Cardiac fibroblast (primary cell): ENCODE measurements at regions not wholly inside any gene's neighbourhood (a gene's known extent, or its start where the extent isn't known, plus 50 kb on each side); places are given as distances from the start of the nearest gene placed in this dataset.
"Not testable (repeated sequence)": the region's sequence is repeated elsewhere in the genome, so short reads cannot be mapped to it uniquely, and the experiment has no call there.

ENCODE experiments used
- DNase-seq, 2 donors: peaks; one replicate each; pipeline versions ENCODE4 v3.0.0 to v3.0.0-alpha.2; 2010; ENCODE audit warnings: low read depth in 2 of 2
- H3K4me3 ChIP-seq, 2 donors: replicated peaks in 1 of 2; 1 replicate in 1 of 2; 2 replicates in 1 of 2; pipeline ENCODE4 v1.5.1; 2011; ENCODE audit warnings: low read depth in 2 of 2, low read length in 2 of 2, mild to moderate bottlenecking in 2 of 2, moderate library complexity in 1 of 2
- TF ChIP-seq, protein P1 (sequence below): IDR thresholded peaks from one replicate; pipeline ENCODE4 v1.5.1; 2011; ENCODE audit warnings: low read depth, mild to moderate bottlenecking, low read length, inconsistent platforms

- TF ChIP-seq, protein P1, sequence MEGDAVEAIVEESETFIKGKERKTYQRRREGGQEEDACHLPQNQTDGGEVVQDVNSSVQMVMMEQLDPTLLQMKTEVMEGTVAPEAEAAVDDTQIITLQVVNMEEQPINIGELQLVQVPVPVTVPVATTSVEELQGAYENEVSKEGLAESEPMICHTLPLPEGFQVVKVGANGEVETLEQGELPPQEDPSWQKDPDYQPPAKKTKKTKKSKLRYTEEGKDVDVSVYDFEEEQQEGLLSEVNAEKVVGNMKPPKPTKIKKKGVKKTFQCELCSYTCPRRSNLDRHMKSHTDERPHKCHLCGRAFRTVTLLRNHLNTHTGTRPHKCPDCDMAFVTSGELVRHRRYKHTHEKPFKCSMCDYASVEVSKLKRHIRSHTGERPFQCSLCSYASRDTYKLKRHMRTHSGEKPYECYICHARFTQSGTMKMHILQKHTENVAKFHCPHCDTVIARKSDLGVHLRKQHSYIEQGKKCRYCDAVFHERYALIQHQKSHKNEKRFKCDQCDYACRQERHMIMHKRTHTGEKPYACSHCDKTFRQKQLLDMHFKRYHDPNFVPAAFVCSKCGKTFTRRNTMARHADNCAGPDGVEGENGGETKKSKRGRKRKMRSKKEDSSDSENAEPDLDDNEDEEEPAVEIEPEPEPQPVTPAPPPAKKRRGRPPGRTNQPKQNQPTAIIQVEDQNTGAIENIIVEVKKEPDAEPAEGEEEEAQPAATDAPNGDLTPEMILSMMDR: no peak
- no peak for DNase-seq
- H3K4me3 ChIP-seq: no peak overlapping the region
Observed at GRCh38 chr10:85492684-85493083, 873.9 kb downstream of the GRID1 start.

- H3K4me3 ChIP-seq: no peak overlapping the region
- TF ChIP-seq, protein P1: no peak
- no peak for DNase-seq
Observed at GRCh38 chr10:85493703-85494102, 872.9 kb downstream of the GRID1 start.

DNA sequence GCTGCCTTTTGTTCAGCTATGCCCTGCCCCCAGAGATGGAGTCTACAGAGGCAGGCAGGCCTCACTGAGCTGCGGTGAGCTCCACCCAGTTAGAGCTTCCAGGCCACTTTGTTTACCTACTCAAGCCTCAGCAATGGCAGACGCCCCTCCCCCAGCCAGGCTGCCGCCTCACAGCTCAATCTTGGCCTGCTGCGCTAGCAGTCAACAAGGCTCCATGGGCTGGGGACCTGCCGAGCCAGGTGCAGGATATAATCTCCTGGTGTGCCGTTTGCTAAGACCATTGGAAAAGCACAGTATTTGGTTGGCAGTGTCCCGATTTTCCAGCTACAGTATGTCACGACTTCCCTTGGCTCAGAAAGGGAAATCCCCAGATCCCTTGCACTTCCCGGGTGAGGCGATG, 862.0 kb downstream of the GRID1 start:
- not testable (repeated sequence) for DNase-seq, H3K4me3 ChIP-seq

DNA sequence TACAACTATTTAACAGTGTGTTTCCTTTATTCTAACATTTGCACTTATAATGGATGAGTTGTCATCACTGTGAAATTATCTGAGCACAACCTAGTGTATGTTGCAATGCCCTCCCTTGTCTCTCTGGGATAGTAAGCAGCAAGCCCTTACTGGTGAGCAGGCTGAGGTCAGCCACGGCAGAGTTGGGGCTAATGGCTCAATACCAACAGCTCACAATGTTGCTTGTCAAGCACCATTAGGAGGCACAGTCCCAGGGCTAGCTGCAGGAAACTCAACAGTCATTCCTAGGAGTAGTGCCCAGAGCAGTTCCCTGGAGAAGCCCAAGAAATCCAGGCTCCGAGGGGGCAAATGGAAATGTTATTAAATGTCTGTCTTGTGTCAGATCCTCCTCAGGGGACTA, 858.4 kb downstream of the GRID1 start:
- H3K4me3 ChIP-seq: no peak overlapping the region
- no peak for DNase-seq
- TF ChIP-seq, protein P1: no peak

GRCh38 chr10:85510682-85511081, 855.9 kb downstream of the GRID1 start:
- H3K4me3 ChIP-seq: no peak overlapping the region
- DNase-seq: no peak
- TF ChIP-seq, protein P1: no peak

DNA sequence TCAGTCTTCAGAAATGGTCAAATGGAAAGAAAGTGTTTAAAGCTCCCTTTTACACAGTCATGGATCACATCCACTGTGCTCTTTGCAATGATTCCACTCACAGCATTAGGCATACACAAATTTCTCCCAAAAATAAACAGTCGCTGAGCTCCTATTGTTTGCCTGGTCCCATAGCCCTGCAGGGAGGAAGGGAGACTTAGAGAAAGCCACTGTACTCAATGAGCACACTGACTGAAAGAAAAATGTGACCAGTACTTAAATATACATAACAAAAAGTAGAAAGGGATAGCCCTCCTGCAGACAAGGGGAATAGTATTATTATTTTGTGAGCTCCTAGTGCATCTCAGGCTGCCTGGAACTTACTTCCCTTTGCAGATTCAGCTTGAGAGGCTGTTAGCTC, 853.2 kb downstream of the GRID1 start:
- DNase-seq: no peak
- H3K4me3 ChIP-seq: no peak overlapping the region
- TF ChIP-seq, protein P1: no peak

DNA sequence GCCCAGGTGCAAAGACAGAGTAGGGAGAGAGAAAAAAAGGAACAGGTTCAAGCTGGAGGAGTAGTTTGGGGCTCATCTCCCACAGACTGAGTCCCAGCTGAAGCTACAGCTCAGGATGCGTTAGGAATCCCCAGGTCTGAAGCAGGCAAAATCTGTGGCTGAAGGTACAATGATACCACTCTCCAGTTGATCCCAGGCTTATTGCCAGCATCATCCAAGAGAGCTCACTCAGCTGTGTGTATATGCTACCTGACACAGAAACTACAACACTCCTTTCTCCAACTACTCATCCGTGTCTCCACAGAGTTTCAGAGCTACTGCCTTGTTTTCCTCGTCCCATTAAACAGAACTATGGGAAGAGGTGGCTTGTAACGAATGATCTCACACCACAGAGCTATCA, 851.3 kb downstream of the GRID1 start:
- TF ChIP-seq, protein P1: no peak
- DNase-seq: no peak
- H3K4me3 ChIP-seq: no peak overlapping the region
